NCI-H187 (cell line): ENCODE measurements at regions not wholly inside any gene's neighbourhood (a gene's known extent, or its start where the extent isn't known, plus 50 kb on each side); places are given as distances from the start of the nearest gene placed in this dataset.
"Not testable (repeated sequence)": the region's sequence is repeated elsewhere in the genome, so short reads cannot be mapped to it uniquely, and the experiment has no call there.

Source experiments
- DNase-seq, 2 experiments: peaks; one replicate each; lab custom pipeline; 2025; lab: John Stamatoyannopoulos, UW

DNA sequence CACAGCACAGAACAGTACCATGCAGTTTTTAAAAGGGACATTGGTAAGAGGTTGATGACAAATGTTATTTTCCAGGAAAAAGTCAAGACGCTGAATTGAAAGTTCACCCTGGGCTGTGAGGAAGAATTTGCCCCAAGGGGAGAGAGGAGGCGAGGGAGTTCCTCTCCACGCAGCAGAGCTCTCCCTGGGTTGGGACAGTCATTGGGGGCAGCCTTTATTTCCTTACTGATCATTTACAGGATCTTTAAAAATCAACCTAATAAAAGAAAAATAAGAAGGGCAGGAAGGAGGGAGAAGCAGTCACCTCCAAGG lies 49.9 kb upstream of the WNT7B start:
- DNase-seq: no peak

DNA sequence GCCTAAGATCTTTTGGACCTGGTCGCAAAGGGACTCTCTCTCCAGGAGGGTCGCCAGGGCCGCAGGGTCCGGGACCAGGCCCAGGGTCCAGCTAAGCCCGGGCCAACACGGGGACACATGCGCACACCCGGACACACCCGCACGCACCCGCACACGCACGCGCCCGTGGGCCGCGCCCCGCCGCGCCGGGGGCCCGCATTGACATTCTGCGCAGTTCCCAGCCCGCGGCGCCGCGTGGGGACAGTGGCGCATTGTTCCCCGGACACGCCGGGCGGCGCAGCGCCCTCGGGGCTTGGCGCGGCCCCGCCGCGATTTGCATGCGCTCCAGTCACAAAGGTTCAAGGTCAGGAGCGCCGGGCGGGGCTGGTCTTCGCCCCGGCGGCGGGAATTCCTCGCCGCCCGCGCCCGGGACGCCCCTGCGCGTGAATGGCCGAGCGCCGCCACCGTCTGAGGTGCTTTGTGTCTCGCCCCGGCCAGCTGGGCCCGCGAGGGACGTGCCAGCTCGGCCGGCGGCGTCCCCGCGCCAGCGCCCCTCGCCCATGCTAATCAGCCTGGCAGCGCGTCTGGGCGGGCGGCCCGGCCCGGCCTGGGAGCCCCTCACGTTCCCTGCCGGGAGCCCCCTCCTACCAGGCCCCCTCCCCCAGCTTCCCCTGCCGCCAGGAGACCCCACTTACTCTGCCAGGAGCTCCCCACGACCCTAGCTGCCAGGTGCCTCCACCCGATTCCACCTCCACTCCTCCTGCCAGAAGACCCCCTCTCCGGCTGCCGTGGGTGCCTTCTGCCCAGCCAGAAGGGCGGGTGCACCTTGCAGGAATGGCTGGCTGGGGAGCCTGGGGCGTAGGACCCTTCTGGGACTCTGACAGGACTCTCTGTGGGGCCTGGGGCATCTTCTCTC lies 50.5 kb upstream of the WNT7B start:
- no peak for DNase-seq

DNA sequence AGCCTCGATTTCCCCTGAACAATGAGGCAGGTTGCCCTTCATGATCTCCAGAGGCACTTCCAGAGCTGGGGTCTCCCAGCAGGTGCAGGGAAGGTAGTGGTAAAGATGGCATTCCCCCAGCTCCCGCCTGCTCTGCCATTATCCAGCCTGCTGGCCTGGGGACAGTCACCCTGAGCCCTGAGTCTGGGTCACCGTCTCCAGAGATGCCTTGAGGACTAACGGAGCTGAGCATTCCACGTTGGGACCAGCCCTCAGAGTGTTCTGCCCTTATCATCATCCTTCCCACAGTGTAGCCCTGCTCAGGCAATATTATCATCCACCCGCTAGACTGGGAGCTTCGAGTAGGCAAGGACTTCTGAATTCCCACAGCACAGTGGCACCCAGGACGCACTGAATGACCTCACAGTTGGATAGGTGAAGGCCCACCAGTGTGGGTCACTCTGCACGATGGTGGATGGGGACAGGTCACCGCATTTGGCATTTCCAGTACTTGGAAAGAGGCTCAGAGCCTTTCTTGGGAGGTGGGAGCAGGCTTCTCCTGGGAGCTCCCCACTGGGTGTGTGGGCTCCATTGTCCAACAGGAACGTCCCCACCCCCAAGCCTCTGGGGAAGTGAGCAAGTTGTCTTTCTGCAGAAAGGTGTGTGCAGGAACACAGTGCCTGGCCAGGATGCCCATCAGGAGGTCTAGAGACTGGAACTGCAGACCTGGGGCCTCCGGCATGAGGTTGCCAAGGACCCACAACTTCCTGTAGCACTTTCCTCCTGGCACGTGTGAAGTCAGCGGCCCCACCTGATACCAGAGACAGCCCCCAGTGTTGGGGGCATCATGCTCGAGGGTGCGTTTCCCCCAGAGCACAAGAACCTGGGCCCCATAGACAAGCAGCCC lies 51.4 kb upstream of the WNT7B start:
- DNase-seq: no peak

GRCh38 chr22:46029036-46029435 lies 52.1 kb upstream of the WNT7B start:
- no peak for DNase-seq

DNA sequence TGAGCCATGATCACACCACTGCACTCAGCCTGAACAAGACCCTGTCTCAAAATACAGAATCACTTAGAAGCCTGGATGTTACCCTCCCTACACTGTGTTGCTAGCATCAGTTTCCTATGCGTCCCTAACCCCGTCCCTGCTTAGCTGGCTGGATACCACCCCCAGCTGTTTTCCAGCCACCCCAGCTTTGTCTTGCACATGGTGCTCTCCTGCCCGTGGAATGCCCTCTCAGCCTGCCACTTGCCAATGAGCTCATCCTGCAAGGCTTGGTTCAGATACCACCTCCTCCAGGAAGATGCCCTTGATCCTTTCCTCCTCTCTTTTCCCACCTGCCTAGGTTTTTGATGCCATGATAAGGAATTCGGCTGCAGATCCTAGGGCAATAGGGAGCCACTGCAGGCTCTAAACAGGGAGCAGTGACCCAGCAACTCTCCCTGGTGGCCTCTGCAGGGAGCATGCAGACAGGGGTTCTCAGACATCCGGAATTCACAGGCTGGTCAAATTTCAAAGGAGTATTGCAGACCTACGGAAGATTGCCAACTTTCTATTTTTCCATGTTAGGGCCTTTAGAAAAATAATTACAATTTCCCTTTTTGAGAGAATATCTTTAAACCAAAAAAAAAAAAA lies 52.7 kb upstream of the WNT7B start:
- DNase-seq: no peak

GRCh38 chr22:46030231-46030880 lies 53.4 kb upstream of the WNT7B start:
- no peak for DNase-seq

GRCh38 chr22:46031066-46031465 lies 54.1 kb upstream of the WNT7B start:
- DNase-seq: no peak

DNA sequence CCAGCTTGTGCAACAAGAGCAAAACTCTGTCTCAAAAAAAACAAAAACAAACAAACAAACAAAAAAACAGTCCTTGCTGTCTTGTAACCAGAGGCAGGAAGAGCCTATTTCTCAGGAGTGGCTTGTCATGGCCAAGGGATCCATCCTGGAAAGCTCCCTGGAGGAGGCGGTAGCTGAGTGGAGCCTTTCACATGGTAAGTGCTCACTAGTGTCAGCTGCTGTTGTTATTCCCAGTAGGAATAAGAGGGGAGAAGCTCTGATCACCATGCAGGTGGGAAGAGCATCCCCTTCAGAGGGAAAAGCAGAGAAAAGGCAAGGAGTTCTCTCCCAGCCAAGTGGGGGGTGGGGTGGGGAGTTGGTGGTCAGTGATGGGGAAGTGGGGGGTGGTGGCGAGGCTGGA lies 54.6 kb upstream of the WNT7B start:
- DNase-seq: no peak

- DNase-seq: no peak
These were observed 55.2 kb upstream of the WNT7B start for GRCh38 chr22:46031965-46032851.

DNA sequence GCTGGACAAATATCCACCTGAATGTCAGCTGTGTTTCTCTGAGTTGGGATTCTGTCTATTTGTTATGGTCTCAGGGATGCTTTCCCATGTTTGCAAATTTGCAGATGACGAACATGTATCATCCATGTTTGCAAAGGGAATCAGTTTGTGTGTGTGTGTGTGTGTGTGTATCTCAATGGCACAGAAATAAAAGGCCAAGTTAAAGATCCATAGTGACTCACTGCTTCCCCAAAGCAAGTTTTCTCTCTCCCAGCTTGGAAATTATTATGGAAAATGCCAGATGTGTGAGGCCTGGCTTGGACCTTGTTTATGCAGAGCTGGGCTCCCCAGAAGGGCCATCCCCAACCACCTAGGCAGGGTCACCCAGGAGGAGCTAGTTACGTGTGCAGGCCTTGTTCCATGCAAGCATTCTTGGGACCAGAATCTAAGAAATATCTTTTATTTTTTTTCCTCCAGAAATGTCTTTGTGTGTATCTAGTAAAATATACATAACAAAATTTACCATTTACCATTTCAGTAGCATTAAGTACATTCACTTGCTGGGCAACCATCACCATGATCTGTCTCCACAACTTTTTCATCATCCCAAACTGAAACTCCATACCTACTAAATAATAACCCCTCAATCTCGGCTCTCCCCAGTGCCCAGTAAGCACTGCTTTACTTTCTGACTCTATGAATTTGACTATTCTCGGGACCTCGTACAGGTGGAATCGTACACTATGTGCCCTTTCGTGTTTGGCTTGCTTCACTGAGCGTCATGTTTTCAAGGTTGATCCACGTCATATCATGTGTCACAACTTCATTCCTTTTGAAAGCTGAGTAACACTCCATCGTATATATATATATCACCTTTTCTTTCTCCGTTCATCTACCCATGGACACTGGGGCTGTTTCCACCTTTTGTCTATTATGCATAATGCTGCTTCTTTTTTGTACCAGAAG lies 56.6 kb upstream of the WNT7B start:
- no peak for DNase-seq

DNA sequence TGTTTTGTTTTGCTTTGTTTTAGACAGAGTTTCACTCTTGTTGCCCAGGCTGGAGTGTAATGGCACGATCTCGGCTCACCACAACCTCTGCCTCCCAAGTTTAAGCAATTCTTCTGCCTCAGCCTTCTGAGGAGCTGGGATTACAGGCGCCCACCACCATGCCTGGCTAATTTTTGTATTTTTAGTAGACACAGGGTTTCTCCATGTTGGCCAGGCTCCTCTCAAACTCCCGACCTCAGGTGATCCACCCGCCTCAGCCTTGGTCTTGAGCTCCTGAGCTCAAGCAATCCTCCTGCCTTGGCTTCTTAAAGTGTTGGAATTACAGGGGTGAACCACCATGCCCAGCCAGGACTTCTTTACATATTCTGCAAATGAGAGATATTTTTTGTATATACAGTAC lies 57.5 kb upstream of the WNT7B start:
- not testable (repeated sequence) for DNase-seq

GRCh38 chr22:46035380-46035741 lies 58.4 kb upstream of the WNT7B start:
- DNase-seq: no peak

GRCh38 chr22:46035742-46036557 lies 59.0 kb upstream of the WNT7B start:
- DNase-seq: peak; percentile 66 to 85

- DNase-seq: no peak
These were observed 59.8 kb upstream of the WNT7B start for GRCh38 chr22:46036558-46037408.

GRCh38 chr22:46038174-46038487 lies 61.2 kb upstream of the WNT7B start:
- no peak for DNase-seq

DNA sequence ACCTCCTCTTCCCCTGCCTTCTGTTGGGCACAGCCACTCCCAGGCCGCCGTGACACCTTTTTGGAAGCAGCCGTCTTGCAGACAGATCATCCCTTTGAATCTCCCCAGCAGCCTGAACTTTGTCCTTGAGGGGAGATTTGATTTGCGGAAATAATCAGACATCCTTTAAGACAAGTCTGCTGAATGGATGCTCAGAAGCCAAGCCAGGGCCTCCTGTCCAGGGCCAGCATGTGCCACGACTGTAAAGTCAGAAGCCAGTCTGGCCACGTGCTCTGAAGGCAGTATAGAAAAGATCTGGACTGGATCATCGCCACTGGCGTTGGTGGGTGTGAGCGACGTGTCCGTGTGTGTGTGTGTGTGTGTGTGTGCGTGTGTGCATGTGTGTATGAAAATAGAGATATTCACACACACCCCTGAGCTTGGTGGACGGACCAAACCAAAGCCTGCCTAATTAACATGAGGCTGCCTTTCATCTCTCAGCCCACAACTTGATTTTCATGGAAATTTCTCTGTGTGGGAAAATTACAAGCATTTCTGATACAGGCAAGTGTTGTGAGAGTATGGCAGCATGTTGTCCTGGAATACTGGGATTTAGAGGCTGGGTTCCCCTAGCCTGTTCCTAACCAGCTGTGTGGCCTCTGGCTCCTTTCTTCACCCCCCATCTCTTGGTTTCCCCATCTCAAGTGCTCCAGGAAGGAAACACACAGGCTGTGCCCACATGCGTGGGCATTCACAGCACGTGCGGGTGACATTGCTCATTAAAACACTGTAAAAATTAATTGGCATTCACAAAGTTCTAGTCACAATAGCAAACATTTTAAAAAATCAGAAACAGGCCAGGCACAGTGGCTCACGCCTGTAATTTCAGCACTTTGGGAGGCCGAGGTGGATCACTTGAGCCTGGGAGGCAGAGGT lies 61.8 kb upstream of the WNT7B start:
- no peak for DNase-seq

DNA sequence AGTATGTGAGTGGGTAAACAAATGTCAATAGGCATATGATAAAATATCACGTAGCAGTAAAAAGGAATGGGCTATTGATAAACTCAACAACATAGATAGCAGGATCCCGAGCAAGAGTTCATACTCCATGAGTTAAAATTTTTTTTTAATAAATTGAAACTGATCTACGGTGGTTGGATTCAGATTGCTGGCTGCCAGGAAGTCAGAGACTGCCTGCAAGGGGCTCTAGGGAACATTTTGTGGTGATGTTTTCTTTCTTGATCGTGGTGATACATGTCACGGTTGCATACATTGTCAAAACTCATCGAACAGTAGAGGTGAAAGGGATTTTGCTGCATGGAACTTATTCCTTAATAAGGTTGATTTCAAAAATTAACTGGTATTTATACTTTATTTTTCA lies 62.6 kb upstream of the WNT7B start:
- no peak for DNase-seq
